ENCODE measurements at regions not wholly inside any gene's neighbourhood (a gene's known extent, or its start where the extent isn't known, plus 50 kb on each side); places are given as distances from the start of the nearest gene placed in this dataset.
"Not testable (repeated sequence)": the region's sequence is repeated elsewhere in the genome, so short reads cannot be mapped to it uniquely, and the experiment has no call there.

- H3K27me3 ChIP-seq (ENCODE audit: control insufficient read depth, insufficient read depth, low read length): no peaks in the 10 kb centered on the region
- Mint-ChIP-seq H3K27ac (no peak overlapping the region), H3K27me3 (ENCODE audit: low read depth in 2 of 2) (no peaks in the 10 kb centered on the region), H3K4me3 (no peak overlapping the region), H3K4me1 (no peaks in the 10 kb centered on the region), H3K9me3 (peaks cover 6 to 12% of the 10 kb centered on the region in 2 donors), H3K36me3 (peaks cover 7% of the 10 kb centered on the region)
- no peaks in the 10 kb centered on the region for H3K4me1 ChIP-seq (ENCODE audit: control insufficient read depth, insufficient read depth, low read length)
- ATAC-seq (no peak), DNase-seq (no peak)
- WGBS (ENCODE audit: insufficient coverage): 24% methylated on average over 5 of the region's 6 CpGs
- intact Hi-C loops (cut with micrococcal nuclease): no loop called here
- H3K27ac ChIP-seq (ENCODE audit: low read length): no peak overlapping the region
- TF ChIP-seq, protein P1, sequence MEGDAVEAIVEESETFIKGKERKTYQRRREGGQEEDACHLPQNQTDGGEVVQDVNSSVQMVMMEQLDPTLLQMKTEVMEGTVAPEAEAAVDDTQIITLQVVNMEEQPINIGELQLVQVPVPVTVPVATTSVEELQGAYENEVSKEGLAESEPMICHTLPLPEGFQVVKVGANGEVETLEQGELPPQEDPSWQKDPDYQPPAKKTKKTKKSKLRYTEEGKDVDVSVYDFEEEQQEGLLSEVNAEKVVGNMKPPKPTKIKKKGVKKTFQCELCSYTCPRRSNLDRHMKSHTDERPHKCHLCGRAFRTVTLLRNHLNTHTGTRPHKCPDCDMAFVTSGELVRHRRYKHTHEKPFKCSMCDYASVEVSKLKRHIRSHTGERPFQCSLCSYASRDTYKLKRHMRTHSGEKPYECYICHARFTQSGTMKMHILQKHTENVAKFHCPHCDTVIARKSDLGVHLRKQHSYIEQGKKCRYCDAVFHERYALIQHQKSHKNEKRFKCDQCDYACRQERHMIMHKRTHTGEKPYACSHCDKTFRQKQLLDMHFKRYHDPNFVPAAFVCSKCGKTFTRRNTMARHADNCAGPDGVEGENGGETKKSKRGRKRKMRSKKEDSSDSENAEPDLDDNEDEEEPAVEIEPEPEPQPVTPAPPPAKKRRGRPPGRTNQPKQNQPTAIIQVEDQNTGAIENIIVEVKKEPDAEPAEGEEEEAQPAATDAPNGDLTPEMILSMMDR (IDR thresholded peaks at IDR 0.05): no peak
- H3K36me3 ChIP-seq (ENCODE audit: control insufficient read depth, insufficient read depth, low read length): no peaks in the 10 kb centered on the region
- no peak overlapping the region for H3K4me3 ChIP-seq (ENCODE audit: low read length)
- peaks cover 11% of the 10 kb centered on the region for H3K9me3 ChIP-seq (ENCODE audit: control insufficient read depth, insufficient read depth, low read length)
Measured at GRCh38 chr16:35102780-35103403, 1643.5 kb downstream of the TP53TG3F start.

- WGBS (ENCODE audit: insufficient coverage): 64% methylated on average over 1 of the region's 4 CpGs
- ATAC-seq; H3K27me3 Mint-ChIP-seq (ENCODE audit: low read depth in 2 of 2); intact Hi-C loops (cut with micrococcal nuclease); H3K4me3 Mint-ChIP-seq; H3K4me1 Mint-ChIP-seq; H3K4me1 ChIP-seq (ENCODE audit: control insufficient read depth, insufficient read depth, low read length); H3K27ac ChIP-seq (ENCODE audit: low read length); H3K27me3 ChIP-seq (ENCODE audit: control insufficient read depth, insufficient read depth, low read length); H3K27ac Mint-ChIP-seq; H3K36me3 Mint-ChIP-seq; H3K9me3 Mint-ChIP-seq; DNase-seq; H3K36me3 ChIP-seq (ENCODE audit: control insufficient read depth, insufficient read depth, low read length); H3K4me3 ChIP-seq (ENCODE audit: low read length): not testable (repeated sequence)
- peaks cover 15% of the 10 kb centered on the region for H3K9me3 ChIP-seq (ENCODE audit: control insufficient read depth, insufficient read depth, low read length)
Measured at GRCh38 chr16:35111772-35112171, 1652.4 kb downstream of the TP53TG3F start.

- H3K9me3 ChIP-seq (ENCODE audit: control insufficient read depth, insufficient read depth, low read length): peaks cover 6% of the 10 kb centered on the region
- H3K36me3 ChIP-seq (ENCODE audit: control insufficient read depth, insufficient read depth, low read length): no peaks in the 10 kb centered on the region
- TF ChIP-seq, protein P1 (IDR thresholded peaks at IDR 0.05): no peak
- ATAC-seq: no peak
- no peaks in the 10 kb centered on the region for H3K4me1 ChIP-seq (ENCODE audit: control insufficient read depth, insufficient read depth, low read length)
- no peak for DNase-seq
- Mint-ChIP-seq H3K27ac (no peak overlapping the region), H3K36me3 (peaks cover 10% of the 10 kb centered on the region), H3K4me3 (no peak overlapping the region), H3K4me1 (no peaks in the 10 kb centered on the region), H3K27me3 (ENCODE audit: low read depth in 2 of 2) (no peaks in the 10 kb centered on the region), H3K9me3 (peaks cover 7 to 21% of the 10 kb centered on the region in 2 donors)
- intact Hi-C loops (cut with micrococcal nuclease): no loop called here
- WGBS (ENCODE audit: insufficient coverage): 73% methylated on average over 3 of the region's 4 CpGs
- no peak overlapping the region for H3K27ac ChIP-seq (ENCODE audit: low read length)
- no peak overlapping the region for H3K4me3 ChIP-seq (ENCODE audit: low read length)
- H3K27me3 ChIP-seq (ENCODE audit: control insufficient read depth, insufficient read depth, low read length): no peaks in the 10 kb centered on the region
Measured at GRCh38 chr16:35131429-35131828, 1672.0 kb downstream of the TP53TG3F start.

DNA sequence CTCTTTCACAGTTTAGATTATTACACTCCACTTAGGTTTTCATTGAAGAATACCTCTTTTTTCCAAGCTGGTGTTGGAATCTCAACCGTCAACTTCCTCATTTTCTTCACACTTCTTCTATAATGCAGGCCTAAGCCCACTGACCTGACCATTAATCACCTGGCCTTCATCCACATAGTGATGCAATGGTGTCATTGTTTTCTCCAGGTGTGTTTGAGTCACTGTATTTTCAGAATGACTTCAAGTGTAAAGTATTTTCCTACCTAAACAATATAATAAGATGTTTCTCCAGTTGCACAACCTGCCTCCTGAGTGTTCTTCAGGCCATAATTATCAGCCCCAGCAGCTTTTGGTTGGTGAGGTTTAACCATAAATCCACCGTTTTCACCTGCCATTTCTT is 1675.1 kb downstream of the TP53TG3F start:
- H3K4me1 ChIP-seq (ENCODE audit: control insufficient read depth, insufficient read depth, low read length): no peaks in the 10 kb centered on the region
- no peaks in the 10 kb centered on the region for H3K27me3 ChIP-seq (ENCODE audit: control insufficient read depth, insufficient read depth, low read length)
- no peak overlapping the region for H3K27ac ChIP-seq (ENCODE audit: low read length)
- no peak overlapping the region for H3K4me3 Mint-ChIP-seq
- H3K9me3 Mint-ChIP-seq: peaks cover 3 to 15% of the 10 kb centered on the region in 2 donors
- no peaks in the 10 kb centered on the region for H3K4me1 Mint-ChIP-seq
- H3K27ac Mint-ChIP-seq: no peak overlapping the region
- DNase-seq: no peak
- intact Hi-C loops (cut with micrococcal nuclease): no loop called here
- H3K4me3 ChIP-seq (ENCODE audit: low read length): no peak overlapping the region
- H3K36me3 Mint-ChIP-seq: peaks cover 6% of the 10 kb centered on the region
- WGBS (ENCODE audit: insufficient coverage): 24% methylated on average over 2 of the region's 2 CpGs
- peaks cover 8% of the 10 kb centered on the region for H3K9me3 ChIP-seq (ENCODE audit: control insufficient read depth, insufficient read depth, low read length)
- no peaks in the 10 kb centered on the region for H3K27me3 Mint-ChIP-seq (ENCODE audit: low read depth in 2 of 2)
- TF ChIP-seq, protein P1 (IDR thresholded peaks at IDR 0.05): no peak
- ATAC-seq: no peak
- H3K36me3 ChIP-seq (ENCODE audit: control insufficient read depth, insufficient read depth, low read length): no peaks in the 10 kb centered on the region

Data from natural killer cell (primary cell).